SIG-M5 (cell line): ENCODE measurements at regions not wholly inside any gene's neighbourhood (a gene's known extent, or its start where the extent isn't known, plus 50 kb on each side); places are given as distances from the start of the nearest gene placed in this dataset.
A peak's percentile ranks its signal among the peaks of the same experiment; 100 is the strongest.

Experiments used
- DNase-seq: peaks from one replicate; lab custom pipeline; 2025; lab: John Stamatoyannopoulos, UW

GRCh38 chr3:23062582-23062981 lies 140.5 kb upstream of the UBE2E2 start:
- no peak for DNase-seq

DNA sequence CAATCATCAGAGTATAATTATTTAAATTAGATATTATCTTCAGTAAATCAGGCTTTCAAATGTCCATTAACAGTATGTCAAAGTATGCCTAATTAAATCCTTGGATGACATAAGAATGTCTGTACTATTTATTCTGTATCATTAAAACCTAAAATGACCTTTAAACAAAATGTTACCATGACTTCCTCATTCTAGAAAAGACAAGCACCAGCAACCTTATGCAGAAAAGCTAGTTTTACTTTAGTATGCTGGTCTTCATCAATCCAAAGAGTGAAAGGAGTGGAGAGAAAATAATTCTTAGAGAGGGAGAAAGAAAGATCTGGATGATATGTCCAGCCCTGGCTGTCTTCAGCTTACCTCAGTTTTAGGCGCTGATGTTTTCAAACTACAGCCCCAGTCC lies 140.1 kb upstream of the UBE2E2 start:
- no peak for DNase-seq

GRCh38 chr3:23067116-23067515 lies 136.0 kb upstream of the UBE2E2 start:
- no peak for DNase-seq

DNA sequence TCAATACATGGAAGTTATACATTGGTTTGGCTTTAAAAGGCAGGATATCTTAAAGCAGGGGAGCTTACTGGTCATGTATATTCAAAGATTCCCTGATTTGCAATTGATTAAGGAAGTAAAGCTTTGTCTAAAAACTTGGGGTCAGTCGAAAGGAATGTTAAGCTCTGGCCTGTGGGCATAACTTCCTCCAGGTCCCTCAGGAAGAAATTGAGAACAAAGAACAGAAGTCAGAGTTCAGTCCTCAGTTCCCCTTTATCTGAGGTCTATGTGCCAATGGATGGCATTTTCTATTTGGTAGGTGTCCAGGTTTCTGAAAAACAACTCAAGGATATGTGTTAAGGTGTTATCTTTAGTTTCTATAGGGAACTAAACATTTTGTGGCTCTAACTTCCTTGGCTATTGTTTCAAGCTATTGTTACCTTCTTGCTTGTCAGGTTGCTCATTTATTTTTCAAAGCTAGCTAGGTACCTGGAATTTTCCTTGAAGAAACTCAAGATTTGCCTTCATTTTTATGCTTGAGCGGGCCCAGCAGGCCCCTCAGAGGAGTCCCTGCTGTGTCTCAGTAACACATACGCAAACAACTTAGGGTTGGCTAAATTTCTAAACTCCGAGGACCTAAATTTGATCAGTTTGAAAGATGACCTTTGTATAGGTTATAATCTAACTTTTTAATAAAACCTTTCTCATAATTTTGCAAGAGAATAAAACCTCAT lies 135.0 kb upstream of the UBE2E2 start:
- no peak for DNase-seq

- DNase-seq: no peak
These were observed 131.8 kb upstream of the UBE2E2 start for GRCh38 chr3:23071296-23071695.

- DNase-seq: peak; percentile 10
These were observed 131.4 kb upstream of the UBE2E2 start for GRCh38 chr3:23071758-23072157.

DNA sequence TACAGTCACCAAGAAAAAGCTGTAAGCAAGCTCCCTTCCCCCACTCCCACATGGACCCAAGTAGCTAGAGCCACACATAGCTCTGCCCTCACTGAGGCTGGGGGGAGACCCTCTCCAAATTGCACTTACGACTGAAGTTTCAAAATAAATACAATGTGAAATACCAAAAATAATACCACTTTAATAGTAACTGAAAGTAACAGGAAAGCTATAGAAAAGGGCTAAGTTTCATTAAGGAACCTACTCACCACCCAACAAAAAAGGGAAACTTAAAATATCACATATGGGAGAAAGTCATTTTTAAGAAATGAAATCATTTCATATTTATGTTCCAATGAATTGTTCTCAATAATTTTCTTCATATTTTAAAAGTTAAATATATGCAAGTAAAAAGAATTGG lies 130.4 kb upstream of the UBE2E2 start:
- no peak for DNase-seq

GRCh38 chr3:23073724-23074305 lies 129.3 kb upstream of the UBE2E2 start:
- DNase-seq: no peak

DNA sequence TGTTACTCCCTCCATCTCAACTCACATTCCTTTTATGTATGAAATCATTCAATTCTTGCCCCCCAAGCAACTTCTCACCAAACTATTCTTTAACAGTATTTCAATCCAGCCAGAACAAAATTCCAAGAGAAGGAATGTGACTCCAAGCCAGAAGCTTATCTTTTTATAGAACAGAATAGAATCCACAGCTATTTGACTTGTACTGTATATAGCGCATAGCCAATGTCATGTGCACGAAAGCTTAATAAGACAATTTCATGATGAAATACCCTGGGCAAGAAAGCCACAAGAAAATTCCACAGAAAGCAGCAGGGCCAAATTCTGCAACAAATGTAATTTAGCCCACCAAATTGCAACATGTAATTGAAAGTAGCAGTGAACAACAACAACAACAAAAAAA lies 127.6 kb upstream of the UBE2E2 start:
- no peak for DNase-seq

- DNase-seq: no peak
These were observed 126.7 kb upstream of the UBE2E2 start for GRCh38 chr3:23076437-23076836.

DNA sequence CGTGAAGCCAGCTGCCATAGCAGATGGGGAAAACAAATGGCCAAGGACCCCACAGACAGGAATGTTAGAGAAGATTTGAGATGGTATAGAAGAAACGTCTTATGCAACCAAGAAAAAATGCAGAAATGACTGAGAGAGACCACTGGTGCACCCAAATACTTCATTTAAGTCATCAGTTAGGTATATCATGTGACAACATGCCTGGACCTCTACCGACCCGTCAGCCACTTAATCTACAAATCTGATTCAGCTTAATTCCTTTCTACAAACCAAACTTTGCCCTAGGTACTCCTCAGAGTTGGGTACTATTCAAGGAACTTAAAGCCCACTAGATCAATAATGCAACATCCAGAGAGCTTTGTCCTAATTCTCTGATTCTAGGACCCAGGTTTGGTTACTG lies 126.0 kb upstream of the UBE2E2 start:
- no peak for DNase-seq

GRCh38 chr3:23078735-23079134 lies 124.4 kb upstream of the UBE2E2 start:
- DNase-seq: no peak

DNA sequence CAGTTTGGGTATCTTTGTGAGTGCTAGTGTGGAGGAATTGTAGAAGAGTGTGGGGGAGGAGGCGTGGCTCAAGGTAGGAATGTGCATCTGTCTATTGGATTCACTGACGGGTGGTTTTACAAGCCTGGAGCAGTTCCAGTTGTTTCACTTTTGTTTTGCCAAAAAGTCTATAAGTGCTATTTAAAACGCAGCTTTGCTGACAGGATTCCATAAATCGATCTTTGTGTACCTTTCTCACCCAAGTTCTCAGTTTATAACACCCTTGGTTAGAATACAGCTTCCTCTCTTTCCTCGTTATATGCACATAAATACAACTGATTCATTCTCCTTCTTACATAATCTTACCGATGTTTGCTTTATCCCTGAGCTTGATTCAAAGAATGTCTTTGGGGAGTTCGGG lies 123.2 kb upstream of the UBE2E2 start:
- no peak for DNase-seq

DNA sequence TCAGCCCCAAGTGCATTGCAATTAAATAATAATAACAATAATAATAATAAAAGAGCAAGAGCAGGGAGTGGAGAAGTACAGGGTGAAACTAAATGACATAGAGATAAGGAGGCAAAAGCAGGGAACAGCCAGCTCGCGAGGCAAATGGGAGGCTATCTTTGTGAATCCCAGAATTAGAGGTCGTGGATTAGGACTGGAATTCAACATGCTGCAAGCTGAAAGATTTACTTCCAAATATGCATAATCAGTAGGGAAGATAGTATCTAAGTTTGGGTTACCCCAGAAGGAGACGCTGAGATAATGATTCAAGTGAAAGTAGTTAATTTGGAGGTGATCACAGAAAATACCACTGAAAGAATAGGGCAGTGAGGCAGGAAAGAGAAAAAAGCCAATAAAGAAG lies 119.4 kb upstream of the UBE2E2 start:
- no peak for DNase-seq

DNA sequence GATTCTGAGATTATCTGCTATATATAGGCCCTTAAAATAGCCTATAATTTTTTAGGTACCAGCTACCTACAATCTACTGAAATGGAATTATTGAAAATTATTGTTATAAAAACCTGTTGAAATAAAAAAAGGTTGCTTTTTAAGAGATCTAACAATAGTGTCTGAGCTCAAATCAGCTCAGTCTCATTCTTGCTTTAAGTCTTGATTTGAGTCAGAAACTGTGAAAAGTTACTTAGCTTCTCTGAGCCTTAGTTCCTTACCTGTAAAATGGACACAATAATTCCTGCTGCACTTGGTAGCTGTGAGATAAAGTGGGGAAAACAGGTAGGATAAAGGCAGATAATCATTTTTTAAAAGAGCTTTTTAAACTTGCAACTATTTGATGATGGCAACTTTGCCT lies 118.8 kb upstream of the UBE2E2 start:
- DNase-seq: no peak

DNA sequence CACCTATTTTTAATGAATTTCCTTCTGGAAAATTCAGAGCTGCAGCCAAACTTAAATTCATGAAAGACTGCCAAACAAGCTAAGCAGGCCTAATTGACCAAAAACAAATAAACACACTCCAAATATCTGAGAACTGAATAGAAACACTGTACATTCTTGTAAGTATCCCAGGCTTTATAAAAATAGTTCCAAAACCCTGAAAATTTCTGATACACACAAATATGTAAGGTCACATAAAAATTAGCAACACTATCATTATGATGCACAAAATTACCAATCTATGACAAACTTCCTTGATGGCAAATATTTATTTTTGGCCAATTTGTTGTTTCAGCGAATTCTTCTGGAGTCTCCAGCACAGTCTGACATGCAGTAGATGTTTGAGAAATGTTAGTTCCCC lies 117.9 kb upstream of the UBE2E2 start:
- DNase-seq: no peak

- no peak for DNase-seq
These were observed 116.8 kb upstream of the UBE2E2 start for GRCh38 chr3:23086331-23086730.

DNA sequence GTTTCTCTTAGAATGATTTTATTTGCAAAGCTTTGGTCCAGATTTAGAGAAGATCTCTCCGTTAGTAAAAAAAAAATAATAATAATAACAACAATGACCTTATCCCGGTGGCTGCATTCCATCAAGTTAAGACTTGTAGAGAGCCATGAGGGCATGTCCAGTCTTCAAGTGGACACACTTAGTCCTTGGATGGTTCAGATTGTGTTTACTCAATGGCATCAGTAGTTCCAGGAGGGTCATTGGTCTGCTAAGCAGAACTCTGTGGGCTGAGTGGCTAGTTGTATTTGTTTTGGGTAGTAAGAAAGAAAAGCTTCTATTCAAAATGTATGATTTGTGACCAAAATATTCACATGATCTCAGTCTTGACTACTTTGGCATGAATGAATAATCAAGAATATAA lies 116.3 kb upstream of the UBE2E2 start:
- DNase-seq: no peak

DNA sequence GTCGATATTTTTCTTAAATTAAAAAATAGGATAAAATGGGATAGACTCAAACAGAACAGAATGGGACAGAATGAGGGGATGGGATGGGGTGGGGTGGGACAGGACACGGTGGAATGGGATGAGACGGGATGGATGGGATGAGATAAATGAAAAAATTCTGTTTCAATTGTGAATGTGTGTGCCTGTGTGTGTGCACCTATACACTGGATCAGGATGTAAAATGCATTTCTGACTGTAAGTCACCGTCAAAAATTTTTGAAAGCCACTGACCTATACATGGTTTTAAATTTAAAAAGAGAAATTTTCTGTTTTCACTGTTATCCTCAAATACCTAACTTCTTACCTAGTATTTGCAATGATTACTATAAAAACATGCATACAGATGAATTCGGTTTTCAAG lies 108.7 kb upstream of the UBE2E2 start:
- DNase-seq: no peak

- DNase-seq: no peak
These were observed 108.2 kb upstream of the UBE2E2 start for GRCh38 chr3:23094890-23095462.

- DNase-seq: no peak
These were observed 107.1 kb upstream of the UBE2E2 start for GRCh38 chr3:23096041-23096440.

- DNase-seq: no peak
These were observed 104.1 kb upstream of the UBE2E2 start for GRCh38 chr3:23099021-23099420.

DNA sequence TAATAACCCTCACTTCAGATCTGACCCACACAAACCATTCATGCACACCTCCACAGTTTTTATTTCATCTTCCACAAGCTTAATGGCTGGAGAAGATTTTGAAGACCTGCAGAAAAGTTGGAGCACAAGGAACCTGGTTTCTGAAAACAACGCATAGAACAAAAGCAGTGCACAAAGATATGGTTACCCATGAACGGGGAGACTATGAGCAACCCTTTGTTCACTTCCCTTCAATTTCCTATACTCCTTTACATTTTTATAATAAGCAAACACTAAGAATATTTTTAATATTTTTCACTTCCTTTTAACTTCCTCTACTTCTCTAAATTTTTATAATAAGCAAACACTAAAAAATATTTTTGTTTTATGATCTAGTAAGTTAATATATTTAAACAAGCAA lies 103.5 kb upstream of the UBE2E2 start:
- no peak for DNase-seq

DNA sequence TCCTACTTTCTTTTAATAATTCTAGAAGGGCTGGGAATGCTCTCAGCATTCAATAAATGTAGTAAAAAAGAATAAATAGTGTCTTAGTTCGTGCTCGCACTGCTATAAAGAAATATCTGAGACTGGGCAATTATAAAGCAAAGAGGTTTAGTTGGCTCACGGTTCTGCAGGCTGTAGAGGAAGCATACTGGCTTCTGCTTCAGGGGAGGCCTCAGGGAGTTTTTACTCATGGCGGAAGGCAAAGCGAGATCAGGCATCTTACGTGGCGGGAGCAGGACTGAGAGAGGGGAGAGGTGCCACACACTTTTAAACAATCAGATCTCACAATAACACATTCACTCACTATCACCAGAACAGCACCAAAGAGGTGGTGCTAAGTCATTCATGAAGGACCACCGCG lies 103.0 kb upstream of the UBE2E2 start:
- DNase-seq: no peak
